HG02798 (cell line): ENCODE measurements at regions not wholly inside any gene's neighbourhood (a gene's known extent, or its start where the extent isn't known, plus 50 kb on each side); places are given as distances from the start of the nearest gene placed in this dataset.

Experiments used
- ATAC-seq: cut with Tn5 transposase; IDR thresholded peaks from one replicate; pipeline ENCODE4 v1.9.1; 2021; ENCODE audit warnings: mild to moderate bottlenecking; ENCODE audit not compliant: unreplicated experiment, poor library complexity

DNA sequence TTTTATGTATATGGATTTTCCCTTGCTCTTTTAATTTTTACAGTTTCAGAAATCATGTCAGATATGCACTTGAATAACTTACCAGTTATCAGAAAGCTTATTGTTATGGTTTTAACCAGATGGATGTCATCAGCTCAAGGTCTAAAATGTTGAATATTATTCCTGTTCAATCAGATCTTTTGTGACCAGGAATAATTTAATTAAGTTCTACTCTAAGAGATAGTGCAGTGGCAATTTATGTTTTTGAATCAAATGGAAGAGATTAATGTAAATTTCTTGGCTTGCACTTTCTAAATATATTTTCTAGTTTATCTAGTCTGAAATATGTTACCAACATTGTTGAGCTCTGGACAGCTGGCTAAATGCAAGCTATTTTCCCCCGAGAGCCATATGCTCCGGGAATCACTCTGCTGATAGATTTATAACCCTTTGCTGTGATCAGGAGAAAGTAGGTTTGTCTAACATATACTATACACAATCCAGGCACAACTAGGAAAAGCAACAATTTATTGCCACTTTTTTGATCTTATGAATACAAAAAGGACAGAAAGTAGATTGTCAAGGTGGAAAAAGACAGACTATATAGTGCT is 76.8 kb upstream of the CD96 start:
- ATAC-seq, result no peak

DNA sequence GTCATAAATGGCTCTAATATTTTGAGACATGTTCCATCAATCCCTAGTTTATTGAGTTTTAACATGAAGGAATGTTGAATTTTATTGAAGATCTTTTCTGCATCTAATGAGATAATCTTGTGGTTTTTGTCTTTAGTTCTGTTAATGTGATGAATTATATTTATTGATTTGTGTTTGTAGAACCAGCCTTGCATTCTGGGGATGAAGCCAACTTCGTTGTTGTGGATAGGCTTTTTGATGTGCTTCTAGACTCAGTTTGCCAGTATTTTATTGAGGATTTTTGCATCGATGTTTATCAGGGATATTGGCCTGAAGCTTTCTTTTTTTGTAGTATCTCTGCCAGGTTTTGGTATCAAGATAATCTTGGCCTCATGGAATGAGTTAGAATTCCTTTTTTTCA is 72.0 kb upstream of the CD96 start:
- ATAC-seq, result no peak

DNA sequence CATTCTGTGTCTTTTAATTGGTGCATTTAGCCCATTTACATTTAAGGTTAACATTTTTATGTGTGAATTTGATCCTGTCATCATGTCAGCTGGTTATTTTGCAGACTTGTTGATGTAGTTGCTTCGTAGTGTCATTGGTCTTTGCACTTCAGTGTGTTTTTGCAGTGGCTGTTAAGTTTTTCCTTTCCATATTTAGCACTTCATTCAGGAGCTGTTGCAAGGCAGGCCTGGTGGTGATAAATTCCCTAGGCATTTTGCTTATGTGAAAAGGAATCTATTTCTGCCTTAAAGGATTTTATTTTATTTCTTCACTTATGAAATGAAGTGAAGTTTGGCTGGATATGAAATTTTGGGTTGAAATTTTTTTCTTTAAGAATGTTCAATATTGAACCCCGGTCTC is 70.2 kb upstream of the CD96 start:
- ATAC-seq, result no peak

DNA sequence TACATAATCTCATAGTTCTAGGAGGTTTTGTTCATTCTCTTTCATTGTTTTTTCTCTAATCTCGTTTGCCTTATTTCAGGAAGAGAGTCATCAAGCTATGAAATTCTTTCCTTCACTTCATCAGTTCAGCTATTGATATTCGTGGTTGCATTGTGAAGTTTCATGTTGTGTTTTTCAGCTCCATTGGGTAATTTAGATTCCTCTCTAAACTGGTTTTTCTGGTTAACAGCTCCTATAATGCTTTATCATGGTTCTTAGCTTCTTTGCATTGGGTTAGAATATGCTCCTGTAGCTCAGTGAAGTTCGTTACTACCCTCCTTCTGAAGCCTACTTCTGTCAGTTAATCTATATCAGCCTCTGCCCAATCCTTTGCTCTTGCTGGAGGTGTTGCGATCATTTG is 69.4 kb upstream of the CD96 start:
- no peak for ATAC-seq

DNA sequence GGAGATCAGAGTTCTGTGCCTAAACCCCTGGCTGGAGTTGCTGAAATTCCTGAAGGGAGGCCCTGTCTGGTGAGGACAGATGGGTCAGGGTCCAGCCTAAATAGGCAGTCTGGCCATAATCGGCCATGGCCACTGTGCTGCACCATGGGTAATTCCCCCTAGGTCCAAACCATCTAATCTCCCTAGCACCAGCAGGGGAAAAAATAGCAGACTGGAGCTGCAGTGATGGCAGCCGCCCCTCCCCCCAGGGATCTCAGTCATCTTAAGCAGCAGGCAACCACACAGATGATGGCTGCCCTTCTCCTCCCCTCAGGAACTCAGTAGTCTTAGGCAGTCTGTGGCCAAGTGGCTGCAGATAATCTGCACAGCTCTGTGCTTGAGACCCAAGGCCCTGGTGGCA is 68.4 kb upstream of the CD96 start:
- no peak for ATAC-seq

DNA sequence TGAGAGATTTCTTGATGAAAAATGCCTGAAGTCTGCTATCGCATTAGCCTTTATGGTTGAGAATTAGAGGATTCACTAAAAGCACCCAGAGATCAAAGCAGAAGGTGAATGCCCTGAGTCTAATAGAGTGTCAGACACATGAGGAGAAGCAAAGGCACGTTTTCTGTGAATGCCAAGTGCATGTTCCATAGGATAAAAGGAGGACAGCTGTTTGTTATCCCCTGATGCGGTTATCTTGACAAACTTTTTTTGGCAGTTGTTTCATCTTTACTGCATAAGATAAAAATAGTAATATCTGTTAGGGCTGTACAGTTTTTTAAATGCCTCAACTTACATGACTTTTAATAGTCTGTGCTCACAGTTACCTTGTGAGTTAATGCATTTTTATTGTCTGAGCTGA is 65.3 kb upstream of the CD96 start:
- no peak for ATAC-seq

DNA sequence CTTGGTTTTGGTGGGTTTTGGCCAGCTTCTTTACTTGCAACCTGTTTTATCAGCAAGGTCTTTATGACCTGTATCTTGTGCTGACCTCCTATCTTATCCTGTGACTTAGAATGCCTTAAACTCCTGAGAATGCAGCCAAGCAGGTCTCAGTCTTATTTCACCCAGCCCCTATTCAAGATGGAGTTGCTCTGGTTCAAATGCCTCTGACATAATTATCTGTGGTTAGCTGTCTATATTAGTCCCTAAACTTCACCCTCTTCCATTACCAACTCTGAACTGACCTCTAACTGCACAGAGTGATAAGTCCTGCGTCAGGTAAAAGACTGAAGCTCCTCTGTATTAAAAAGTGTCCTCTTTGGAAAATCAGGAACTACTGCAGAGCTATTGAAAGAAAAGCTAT is 61.9 kb upstream of the CD96 start:
- ATAC-seq, result no peak

DNA sequence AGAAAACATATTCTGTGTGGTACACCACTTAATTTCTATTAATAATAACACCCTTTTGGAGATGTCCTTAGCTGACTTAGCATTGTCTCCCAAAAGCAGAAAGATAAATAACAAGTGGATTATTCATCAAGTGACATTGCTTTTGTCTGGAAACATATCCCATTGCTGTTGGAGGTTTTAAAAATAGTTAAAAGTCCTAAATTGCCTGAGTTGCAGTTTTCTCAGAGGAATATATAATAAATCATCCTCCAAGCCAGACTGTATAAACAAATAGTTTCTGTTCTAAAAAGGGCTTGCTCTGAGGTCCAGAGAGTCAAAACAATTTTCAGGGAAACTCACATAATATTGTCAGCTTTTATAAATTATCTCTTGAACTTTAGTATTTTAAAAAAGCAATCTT is 60.4 kb upstream of the CD96 start:
- no peak for ATAC-seq

DNA sequence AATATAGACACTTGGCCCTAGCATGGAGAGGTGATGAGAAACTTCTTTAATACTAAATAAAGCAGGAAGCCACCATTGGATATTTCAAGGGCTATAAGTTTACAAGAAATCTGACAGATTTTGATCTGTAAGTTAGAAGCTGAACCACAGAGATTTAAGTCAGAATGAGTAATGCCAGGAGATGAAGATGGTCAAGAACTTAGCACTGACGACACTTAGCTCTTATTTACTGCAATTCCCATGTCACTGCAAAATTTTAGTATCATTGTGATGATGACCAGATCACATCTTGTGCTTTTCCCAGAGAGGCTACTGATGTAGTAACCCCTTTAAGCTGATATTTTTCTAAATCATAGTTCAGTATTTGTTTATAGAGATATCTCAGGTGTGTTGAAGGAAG is 59.4 kb upstream of the CD96 start:
- ATAC-seq, result no peak

DNA sequence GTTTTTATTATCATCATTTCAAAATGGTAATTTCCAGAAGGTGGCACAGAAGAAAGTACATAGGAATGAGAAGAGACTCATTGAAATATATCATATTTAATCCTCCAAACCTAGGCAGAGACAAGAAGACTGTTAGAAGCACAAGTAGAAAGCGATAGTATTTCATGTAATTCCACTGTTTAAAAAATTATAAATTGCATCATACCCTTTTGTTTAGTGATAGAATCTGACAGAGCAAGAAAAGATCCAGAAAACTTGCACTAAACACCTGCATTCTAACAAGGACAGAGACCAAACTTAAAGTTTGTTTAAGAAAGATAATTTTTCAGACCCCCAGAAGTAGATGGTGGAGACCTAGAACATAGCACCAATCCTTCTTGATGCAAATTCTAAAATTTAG is 56.9 kb upstream of the CD96 start:
- ATAC-seq, result no peak
